Esophagus squamous epithelium (tissue), 5 donors: ENCODE measurements at regions not wholly inside any gene's neighbourhood (a gene's known extent, or its start where the extent isn't known, plus 50 kb on each side); places are given as distances from the start of the nearest gene placed in this dataset.
A peak's percentile ranks its signal among the peaks of the same experiment; 100 is the strongest.
"Not testable (repeated sequence)": the region's sequence is repeated elsewhere in the genome, so short reads cannot be mapped to it uniquely, and the experiment has no call there.

ENCODE experiments used
- DNase-seq: peaks from one replicate; lab custom pipeline; 2025; lab: John Stamatoyannopoulos, UW
- H3K27ac ChIP-seq, 4 donors: fragments of 200-600 bp; sonication (generic); one replicate each; pipeline ENCODE4 v1.5.1; 2016 to 2019; ENCODE audit warnings: mild to moderate bottlenecking in 1 of 4
- H3K27me3 ChIP-seq, 4 donors: fragments of 200-600 bp; sonication (generic); 1 replicate in 3 of 4; 2 replicates in 1 of 4; pipeline versions ENCODE4 v1.5.1 to v1.6.0; 2017 to 2021; ENCODE audit warnings: antibody characterized with exemption in 1 of 4
- H3K36me3 ChIP-seq, 3 donors: fragments of 200-600 bp; sonication (generic); one replicate each; pipeline ENCODE4 v1.5.1; 2016 to 2019
- H3K4me1 ChIP-seq, 3 donors: fragments of 200-600 bp; sonication (generic); one replicate each; pipeline ENCODE4 v1.5.1; 2017 to 2019
- H3K4me3 ChIP-seq, 4 donors: fragments of 200-600 bp; sonication (generic); 1 replicate in 3 of 4; 2 replicates in 1 of 4; pipeline ENCODE4 v1.5.1; 2016 to 2019; ENCODE audit warnings: mild to moderate bottlenecking in 2 of 4, moderate library complexity in 1 of 4
- H3K9me3 ChIP-seq, 3 donors: fragments of 200-600 bp; sonication (generic); one replicate each; pipeline ENCODE4 v1.5.1; 2016 to 2019
- CTCF ChIP-seq, 6 experiments: fragments of 450-650 bp in 4 of 6; fragments of 200-600 bp in 2 of 6; sonication (generic) in 2 of 6; IDR thresholded peaks; one replicate each; pipeline ENCODE4 v1.5.1; 2016 to 2019; ENCODE audit warnings: antibody characterized with exemption in 6 of 6, mild to moderate bottlenecking in 4 of 6, moderate library complexity in 4 of 6
- POLR2A ChIP-seq, 4 donors: fragments of 450-650 bp; IDR thresholded peaks; one replicate each; pipeline ENCODE4 v1.6.1; 2017; ENCODE audit warnings: antibody characterized with exemption in 4 of 4, mild to moderate bottlenecking in 4 of 4, moderate library complexity in 3 of 4
- WGBS, 2 donors: methylation state at CpG; one replicate each; pipeline ENCODE4 v1.1.5; 2018; 5-methylcytosine and 5-hydroxymethylcytosine counted together
- intact Hi-C: fragments of 100-400 bp; cut with DNase I; formaldehyde crosslinking; loops from one replicate; pipeline ENCODE4 v1.15.0; 2022
- donor health status: DM: yes; HTN: yes; CAD: no.

- no peaks in the 10 kb centered on the region for H3K9me3 ChIP-seq
- H3K4me3 ChIP-seq, result no peak overlapping the region
- H3K36me3 ChIP-seq, result no peaks in the 10 kb centered on the region
- DNase-seq, result no peak
- intact Hi-C loops, result no loop called here
- no peaks in the 10 kb centered on the region for H3K4me1 ChIP-seq
- peaks cover 0 to 3% (median 0%) of the 10 kb centered on the region in 4 donors for H3K27me3 ChIP-seq
- no peak overlapping the region for H3K27ac ChIP-seq
- 57 to 59% methylated on average over 3 of the region's 3 CpGs for WGBS, 2 donors
- TF ChIP-seq POLR2A (IDR thresholded peaks at IDR 0.05) (no peak), CTCF (IDR thresholded peaks at IDR 0.05) (no peak)
Measured at GRCh38 chrX:50980251-50980650, 69.7 kb downstream of the BMP15 start.

GRCh38 chrX:50988649-50989048 is 78.1 kb downstream of the BMP15 start:
- DNase-seq, result no peak
- 40% methylated on average over 2 of the region's 2 CpGs; no CpG with 5 or more reads in 1 of the 2 donors for WGBS, 2 donors
- intact Hi-C loops, result no loop called here
- no peaks in the 10 kb centered on the region for H3K36me3 ChIP-seq
- H3K9me3 ChIP-seq, result no peaks in the 10 kb centered on the region
- TF ChIP-seq POLR2A (IDR thresholded peaks at IDR 0.05), result no peak
- peak in 3 of 6 experiments; percentile 37 to 46 (median 39) for TF ChIP-seq CTCF (IDR thresholded peaks at IDR 0.05)
- H3K4me1 ChIP-seq, result no peaks in the 10 kb centered on the region
- peaks cover 0 to 6% (median 0%) of the 10 kb centered on the region in 4 donors for H3K27me3 ChIP-seq
- no peak overlapping the region for H3K27ac ChIP-seq
- H3K4me3 ChIP-seq, result no peak overlapping the region

GRCh38 chrX:50996930-50997329 is 86.4 kb downstream of the BMP15 start:
- no peaks in the 10 kb centered on the region for H3K4me1 ChIP-seq
- no peaks in the 10 kb centered on the region for H3K9me3 ChIP-seq
- TF ChIP-seq POLR2A (IDR thresholded peaks at IDR 0.05), result no peak
- TF ChIP-seq CTCF (IDR thresholded peaks at IDR 0.05), result no peak
- H3K36me3 ChIP-seq, result no peaks in the 10 kb centered on the region
- H3K27me3 ChIP-seq, result no peaks in the 10 kb centered on the region
- DNase-seq, result no peak
- no peak overlapping the region for H3K27ac ChIP-seq
- intact Hi-C loops, result no loop called here
- H3K4me3 ChIP-seq, result no peak overlapping the region
- WGBS, 2 donors, result 75 to 77% methylated on average over 4 of the region's 4 CpGs

- H3K4me3 ChIP-seq, H3K27me3 ChIP-seq, DNase-seq, H3K36me3 ChIP-seq, intact Hi-C loops, H3K9me3 ChIP-seq, H3K4me1 ChIP-seq, H3K27ac ChIP-seq: not testable (repeated sequence)
- WGBS, 2 donors, result 60 to 68% methylated on average over 2 of the region's 4 CpGs
Measured at GRCh38 chrX:51000384-51000783, 89.8 kb downstream of the BMP15 start.

- H3K27ac ChIP-seq, H3K4me1 ChIP-seq, H3K36me3 ChIP-seq, H3K4me3 ChIP-seq, H3K27me3 ChIP-seq, intact Hi-C loops, H3K9me3 ChIP-seq, DNase-seq: not testable (repeated sequence)
- 50 to 64% methylated on average over 8 to 10 of the region's 11 CpGs for WGBS, 2 donors
Measured at GRCh38 chrX:51001733-51002632, 91.4 kb downstream of the BMP15 start.

- intact Hi-C loops, result no loop called here
- Histone ChIP-seq H3K27me3 (no peaks in the 10 kb centered on the region), H3K36me3 (no peaks in the 10 kb centered on the region), H3K4me3 (no peak overlapping the region), H3K4me1 (no peaks in the 10 kb centered on the region), H3K27ac (no peak overlapping the region), H3K9me3 (no peaks in the 10 kb centered on the region)
- no peak for TF ChIP-seq POLR2A (IDR thresholded peaks at IDR 0.05)
- no peak for DNase-seq
Measured at GRCh38 chrX:51006064-51006463, 95.5 kb downstream of the BMP15 start.
